A673 (cell line): ENCODE measurements at regions not wholly inside any gene's neighbourhood (a gene's known extent, or its start where the extent isn't known, plus 50 kb on each side); places are given as distances from the start of the nearest gene placed in this dataset.

ENCODE experiments used
- EZH2 ChIP-seq: fragments of 200-600 bp; sonication (generic); IDR thresholded peaks from 2 replicates; pipeline ENCODE4 v1.6.1; 2017; ENCODE audit warnings: borderline replicate concordance, low read depth, mild to moderate bottlenecking, mixed read lengths, antibody characterized with exemption, low read length; ENCODE audit not compliant: poor library complexity, severe bottlenecking
- TF ChIP-seq, protein P1 (sequence below): fragments of 300-800, 200-600 bp; sonication (generic); conservative IDR thresholded peaks from 2 replicates; pipeline ENCODE4 v1.5.1; 2017; ENCODE audit warnings: low read depth, mild to moderate bottlenecking, antibody characterized with exemption, low read length, moderate library complexity, mixed read lengths

DNA sequence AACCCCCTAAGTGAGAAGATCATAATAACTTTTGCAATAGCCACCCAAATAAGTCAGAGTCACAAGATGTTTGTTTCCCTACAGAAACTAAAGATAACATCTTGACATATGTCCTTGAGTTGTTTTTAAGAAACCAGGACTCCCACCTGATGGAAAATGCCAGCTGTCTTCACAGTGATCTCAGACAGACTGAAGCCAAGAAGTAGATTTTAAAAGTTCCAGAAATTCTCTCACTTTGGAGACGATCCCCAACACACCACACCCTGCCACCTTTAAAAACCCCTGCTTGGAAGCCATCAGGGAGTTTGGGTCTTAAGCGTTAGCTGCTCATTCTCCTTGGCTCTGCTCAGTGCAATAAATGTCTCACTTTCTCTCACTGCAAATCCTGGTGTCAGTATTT, 63.0 kb downstream of the GPR6 start:
- TF ChIP-seq, protein P1, sequence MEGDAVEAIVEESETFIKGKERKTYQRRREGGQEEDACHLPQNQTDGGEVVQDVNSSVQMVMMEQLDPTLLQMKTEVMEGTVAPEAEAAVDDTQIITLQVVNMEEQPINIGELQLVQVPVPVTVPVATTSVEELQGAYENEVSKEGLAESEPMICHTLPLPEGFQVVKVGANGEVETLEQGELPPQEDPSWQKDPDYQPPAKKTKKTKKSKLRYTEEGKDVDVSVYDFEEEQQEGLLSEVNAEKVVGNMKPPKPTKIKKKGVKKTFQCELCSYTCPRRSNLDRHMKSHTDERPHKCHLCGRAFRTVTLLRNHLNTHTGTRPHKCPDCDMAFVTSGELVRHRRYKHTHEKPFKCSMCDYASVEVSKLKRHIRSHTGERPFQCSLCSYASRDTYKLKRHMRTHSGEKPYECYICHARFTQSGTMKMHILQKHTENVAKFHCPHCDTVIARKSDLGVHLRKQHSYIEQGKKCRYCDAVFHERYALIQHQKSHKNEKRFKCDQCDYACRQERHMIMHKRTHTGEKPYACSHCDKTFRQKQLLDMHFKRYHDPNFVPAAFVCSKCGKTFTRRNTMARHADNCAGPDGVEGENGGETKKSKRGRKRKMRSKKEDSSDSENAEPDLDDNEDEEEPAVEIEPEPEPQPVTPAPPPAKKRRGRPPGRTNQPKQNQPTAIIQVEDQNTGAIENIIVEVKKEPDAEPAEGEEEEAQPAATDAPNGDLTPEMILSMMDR, result no peak
- no peak for TF ChIP-seq EZH2
